Pulmonary artery endothelial cell (primary cell): ENCODE measurements at regions not wholly inside any gene's neighbourhood (a gene's known extent, or its start where the extent isn't known, plus 50 kb on each side); places are given as distances from the start of the nearest gene placed in this dataset.
A peak's percentile ranks its signal among the peaks of the same experiment; 100 is the strongest.

Source experiments
- DNase-seq: peaks from one replicate; pipeline ENCODE4 v3.0.0-alpha.2; 2011; ENCODE audit warnings: low read depth, low spot score

- DNase-seq, result no peak
Observed at GRCh38 chr4:124288706-124289486, 423.6 kb downstream of the ANKRD50 start.

- DNase-seq, result no peak
Observed at GRCh38 chr4:124290678-124291077, 421.9 kb downstream of the ANKRD50 start.

- no peak for DNase-seq
Observed at GRCh38 chr4:124295413-124295812, 417.1 kb downstream of the ANKRD50 start.

GRCh38 chr4:124304941-124305340 lies 407.6 kb downstream of the ANKRD50 start:
- no peak for DNase-seq

GRCh38 chr4:124306352-124306751 lies 406.2 kb downstream of the ANKRD50 start:
- no peak for DNase-seq

GRCh38 chr4:124307143-124307542 lies 405.4 kb downstream of the ANKRD50 start:
- DNase-seq, result no peak

GRCh38 chr4:124318292-124318691 lies 394.2 kb downstream of the ANKRD50 start:
- DNase-seq, result no peak

GRCh38 chr4:124321364-124321763 lies 391.2 kb downstream of the ANKRD50 start:
- DNase-seq, result no peak

GRCh38 chr4:124322234-124323065 lies 390.1 kb downstream of the ANKRD50 start:
- no peak for DNase-seq

GRCh38 chr4:124325690-124326089 lies 386.8 kb downstream of the ANKRD50 start:
- no peak for DNase-seq

GRCh38 chr4:124329134-124329533 lies 383.4 kb downstream of the ANKRD50 start:
- DNase-seq, result no peak

- DNase-seq, result no peak
Observed at GRCh38 chr4:124330045-124330444, 382.5 kb downstream of the ANKRD50 start.

- DNase-seq, result no peak
Observed at GRCh38 chr4:124331781-124332180, 380.8 kb downstream of the ANKRD50 start.

- no peak for DNase-seq
Observed at GRCh38 chr4:124333466-124333865, 379.1 kb downstream of the ANKRD50 start.

GRCh38 chr4:124334119-124334518 lies 378.4 kb downstream of the ANKRD50 start:
- DNase-seq, result peak; percentile 69

- no peak for DNase-seq
Observed at GRCh38 chr4:124337874-124338273, 374.7 kb downstream of the ANKRD50 start.

- DNase-seq, result no peak
Observed at GRCh38 chr4:124343661-124344171, 368.8 kb downstream of the ANKRD50 start.

GRCh38 chr4:124372916-124373315 lies 339.6 kb downstream of the ANKRD50 start:
- DNase-seq, result no peak

GRCh38 chr4:124386163-124386562 lies 326.4 kb downstream of the ANKRD50 start:
- no peak for DNase-seq

- DNase-seq, result no peak
Observed at GRCh38 chr4:124386648-124387047, 325.9 kb downstream of the ANKRD50 start.

- no peak for DNase-seq
Observed at GRCh38 chr4:124389591-124389990, 322.9 kb downstream of the ANKRD50 start.

- no peak for DNase-seq
Observed at GRCh38 chr4:124390861-124391260, 321.7 kb downstream of the ANKRD50 start.
